Central memory CD8-positive, alpha-beta T cell (primary cell): ENCODE measurements at regions not wholly inside any gene's neighbourhood (a gene's known extent, or its start where the extent isn't known, plus 50 kb on each side); places are given as distances from the start of the nearest gene placed in this dataset.

Experiments
- ATAC-seq: fragments of 150-1000 bp; cut with Tn5 transposase; replicated peaks from 2 replicates; pipeline ENCODE4 v1.10.0; 2022; ENCODE audit warnings: mild to moderate bottlenecking, moderate FRiP score, moderate number of reproducible peaks; ENCODE audit not compliant: poor library complexity, severe bottlenecking; ENCODE audit errors: extremely low read depth
- DNase-seq, 2 donors: peaks; one replicate each; pipeline ENCODE4 v3.0.0; 2021; ENCODE audit warnings: low spot score in 2 of 2
- H3K27ac Mint-ChIP-seq: one replicate; pipeline ENCODE4 v1.8.0; 2022; ENCODE audit warnings: low read depth, mild to moderate bottlenecking, moderate library complexity, mixed read lengths
- H3K27me3 Mint-ChIP-seq: one replicate; pipeline ENCODE4 v1.8.0; 2022; ENCODE audit warnings: mixed read lengths
- H3K36me3 Mint-ChIP-seq: one replicate; pipeline ENCODE4 v1.8.0; 2022; ENCODE audit warnings: mild to moderate bottlenecking, moderate library complexity, mixed read lengths; ENCODE audit not compliant: insufficient read depth
- H3K4me1 Mint-ChIP-seq: one replicate; pipeline ENCODE4 v1.8.0; 2022; ENCODE audit warnings: mixed read lengths
- H3K4me3 Mint-ChIP-seq: one replicate; pipeline ENCODE4 v1.8.0; 2022; ENCODE audit warnings: mild to moderate bottlenecking, moderate library complexity, mixed read lengths
- H3K9me3 Mint-ChIP-seq: one replicate; pipeline ENCODE4 v1.8.0; 2022; ENCODE audit warnings: mixed read lengths

DNA sequence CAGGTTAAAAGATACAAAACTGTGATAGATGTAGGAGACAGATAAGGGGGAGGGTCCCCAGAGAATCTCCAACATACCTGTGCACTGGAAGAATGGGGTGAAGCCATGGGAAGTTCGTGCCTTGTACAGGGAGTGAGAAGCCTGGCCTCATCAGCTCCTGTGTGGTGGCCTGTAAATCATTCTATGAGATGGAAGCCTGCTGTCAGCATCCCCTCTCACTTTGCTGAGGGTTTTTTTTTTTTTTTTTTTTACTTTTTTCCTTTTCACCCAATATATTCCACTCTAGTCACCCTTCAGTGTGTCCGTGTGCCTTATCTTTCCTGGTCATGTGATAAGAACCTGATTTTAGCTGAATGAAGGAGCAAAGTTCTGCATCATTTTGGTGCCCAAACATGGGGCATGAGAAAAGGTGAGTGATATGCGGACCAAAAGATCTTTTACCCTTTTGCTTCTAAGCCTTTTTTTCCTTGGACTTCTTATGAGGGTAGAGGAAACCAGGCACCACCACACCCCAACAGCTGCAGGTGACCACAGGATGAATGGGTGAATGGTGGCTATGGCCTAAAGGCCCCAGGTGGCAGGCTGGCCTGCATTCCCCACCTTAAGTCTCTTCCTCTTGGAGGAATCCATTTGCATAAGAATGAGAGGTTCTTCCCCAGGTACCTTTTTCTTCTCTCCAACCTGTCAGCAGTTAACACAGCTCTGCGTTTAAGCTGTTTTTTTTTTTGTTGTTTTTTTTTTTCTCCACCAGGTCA, 1345.0 kb downstream of the NSUN3 start:
- Mint-ChIP-seq H3K27me3 (no peaks in the 10 kb centered on the region), H3K4me1 (no peaks in the 10 kb centered on the region), H3K36me3 (no peaks in the 10 kb centered on the region), H3K4me3 (no peak overlapping the region), H3K27ac (no peak overlapping the region), H3K9me3 (peaks cover 19% of the 10 kb centered on the region)
- DNase-seq (no peak), ATAC-seq (no peak)

DNA sequence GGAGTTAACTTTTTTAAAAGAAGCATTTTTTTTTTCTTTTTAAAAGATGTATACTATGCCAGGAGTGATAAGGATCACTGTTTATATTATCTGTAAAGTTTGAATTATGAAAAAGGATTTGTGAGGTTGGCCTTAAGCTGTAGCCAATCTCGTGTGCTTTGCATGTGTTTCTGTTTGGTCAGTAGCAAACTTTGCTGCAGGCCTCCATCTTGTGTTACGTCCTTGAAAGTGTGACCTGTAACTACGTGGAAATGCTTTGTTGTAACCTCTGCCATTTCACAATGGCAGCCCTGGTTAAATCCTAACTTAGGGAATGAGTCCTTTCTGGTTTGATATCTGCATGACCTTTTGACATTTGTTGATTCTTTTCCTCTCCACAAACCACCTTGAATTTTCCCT, 1345.6 kb downstream of the NSUN3 start:
- H3K36me3 Mint-ChIP-seq, result no peaks in the 10 kb centered on the region
- no peak overlapping the region for H3K27ac Mint-ChIP-seq
- ATAC-seq, result no peak

GRCh38 chr3:95418251-95418650, 1355.4 kb downstream of the NSUN3 start:
- no peak overlapping the region for H3K27ac Mint-ChIP-seq
- peak; percentile 14 for ATAC-seq
- H3K4me3 Mint-ChIP-seq, result no peak overlapping the region

More for the DNA sequence above, 1345.6 kb downstream of the NSUN3 start:
- Mint-ChIP-seq H3K9me3 (peaks cover 19% of the 10 kb centered on the region), H3K27me3 (no peaks in the 10 kb centered on the region), H3K4me1 (no peaks in the 10 kb centered on the region), H3K4me3 (no peak overlapping the region)
- DNase-seq, result no peak

GRCh38 chr3:95424279-95424678, 1361.4 kb downstream of the NSUN3 start:
- Mint-ChIP-seq H3K4me1 (no peaks in the 10 kb centered on the region), H3K4me3 (no peak overlapping the region), H3K27me3 (no peaks in the 10 kb centered on the region), H3K36me3 (no peaks in the 10 kb centered on the region), H3K9me3 (peaks cover 8% of the 10 kb centered on the region), H3K27ac (no peak overlapping the region)
- ATAC-seq (no peak), DNase-seq (no peak)

More at GRCh38 chr3:95418251-95418650, 1355.4 kb downstream of the NSUN3 start:
- Mint-ChIP-seq H3K36me3 (no peaks in the 10 kb centered on the region), H3K27me3 (no peaks in the 10 kb centered on the region), H3K4me1 (no peaks in the 10 kb centered on the region), H3K9me3 (peaks cover 12% of the 10 kb centered on the region)
- no peak for DNase-seq

DNA sequence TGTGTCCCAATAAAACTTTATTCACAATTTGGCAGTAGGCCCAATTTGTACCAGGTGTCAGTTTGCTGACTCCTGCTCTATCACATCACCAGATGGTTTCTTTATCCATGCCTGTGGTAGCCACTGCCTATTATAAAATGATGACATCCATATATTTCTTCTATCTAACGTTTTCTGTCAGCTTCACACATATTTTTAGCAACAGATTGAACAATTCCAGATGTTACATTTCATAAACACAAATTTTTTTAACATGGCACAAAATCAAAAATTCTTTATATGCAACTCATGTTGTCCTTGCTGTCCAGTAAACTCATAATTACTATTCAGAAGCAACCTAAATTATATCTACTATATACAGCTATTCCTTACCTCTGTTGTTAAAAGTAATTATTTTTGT, 1371.6 kb downstream of the NSUN3 start:
- Mint-ChIP-seq H3K27ac (no peak overlapping the region), H3K9me3 (peaks cover 13% of the 10 kb centered on the region), H3K4me1 (no peaks in the 10 kb centered on the region), H3K27me3 (no peaks in the 10 kb centered on the region), H3K4me3 (no peak overlapping the region), H3K36me3 (no peaks in the 10 kb centered on the region)
- ATAC-seq (no peak), DNase-seq (no peak)

DNA sequence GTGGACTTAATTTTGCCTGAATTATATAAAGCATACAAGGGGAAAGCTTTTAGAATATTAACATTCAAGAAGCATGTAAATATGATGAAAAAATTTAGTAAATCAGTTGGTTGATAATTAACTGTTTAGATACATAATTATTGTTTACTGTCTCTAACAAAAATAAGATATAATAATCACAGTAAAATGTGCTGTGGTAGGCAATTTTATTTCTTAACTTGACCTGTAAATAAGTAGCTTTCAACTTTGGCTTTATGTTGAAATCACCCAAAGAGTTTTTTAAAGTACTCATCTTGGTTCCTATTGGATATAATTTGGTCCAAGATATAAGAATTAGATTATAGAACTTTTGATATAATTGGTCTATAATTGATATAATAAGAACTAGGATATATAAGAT, 1374.5 kb downstream of the NSUN3 start:
- ATAC-seq (no peak), DNase-seq (no peak)
- Mint-ChIP-seq H3K27ac (no peak overlapping the region), H3K4me3 (no peak overlapping the region), H3K4me1 (no peaks in the 10 kb centered on the region), H3K27me3 (no peaks in the 10 kb centered on the region), H3K9me3 (peaks cover 13% of the 10 kb centered on the region), H3K36me3 (no peaks in the 10 kb centered on the region)

DNA sequence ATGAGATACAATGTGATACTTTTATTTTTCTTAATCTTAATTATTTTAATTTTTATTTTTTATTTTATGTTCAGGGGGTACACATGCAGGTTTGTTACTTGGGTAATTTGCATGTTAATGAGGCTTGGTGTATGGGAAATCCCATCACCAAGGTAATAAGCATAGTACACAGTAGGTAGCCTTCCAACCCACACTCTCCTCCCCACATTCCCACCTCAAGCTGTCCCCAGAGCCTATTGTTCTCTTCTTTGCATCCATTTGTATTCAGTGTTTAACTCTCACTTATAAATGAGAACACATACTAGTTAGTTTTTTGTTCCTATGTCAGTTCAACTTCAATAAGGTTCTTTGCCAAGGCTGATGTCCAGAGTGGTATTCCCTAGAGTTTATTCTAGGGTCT, 1375.4 kb downstream of the NSUN3 start:
- H3K4me3 Mint-ChIP-seq, result no peak overlapping the region
- H3K9me3 Mint-ChIP-seq, result peaks cover 13% of the 10 kb centered on the region
- H3K27me3 Mint-ChIP-seq, result no peaks in the 10 kb centered on the region
- ATAC-seq, result no peak
- no peak for DNase-seq
- no peak overlapping the region for H3K27ac Mint-ChIP-seq
- H3K4me1 Mint-ChIP-seq, result no peaks in the 10 kb centered on the region
- no peaks in the 10 kb centered on the region for H3K36me3 Mint-ChIP-seq

DNA sequence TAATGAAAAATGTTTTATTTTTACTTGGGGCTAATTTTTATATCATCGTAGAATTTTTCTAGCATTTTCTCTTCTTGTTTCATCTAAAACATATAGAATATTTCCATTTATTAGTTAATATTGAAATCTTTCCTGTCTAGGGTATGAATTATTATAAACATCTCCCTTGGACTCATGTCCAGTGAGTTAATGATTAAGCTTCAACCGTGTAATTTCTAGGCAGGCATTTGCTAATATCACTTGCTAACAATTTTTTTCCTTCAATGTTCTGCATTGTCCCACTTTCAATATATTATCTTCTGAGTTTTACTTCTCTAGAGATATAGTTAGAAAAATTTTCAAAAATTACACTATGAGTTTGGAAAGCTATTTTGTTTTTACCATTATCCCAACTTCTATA, 1371.6 kb upstream of the EPHA6 start:
- DNase-seq (no peak), ATAC-seq (no peak)
- peaks cover 6% of the 10 kb centered on the region for H3K9me3 Mint-ChIP-seq
- no peaks in the 10 kb centered on the region for H3K27me3 Mint-ChIP-seq
- no peaks in the 10 kb centered on the region for H3K4me1 Mint-ChIP-seq
- no peak overlapping the region for H3K27ac Mint-ChIP-seq
- no peaks in the 10 kb centered on the region for H3K36me3 Mint-ChIP-seq
- no peak overlapping the region for H3K4me3 Mint-ChIP-seq

- H3K4me3 Mint-ChIP-seq, result no peak overlapping the region
- H3K27ac Mint-ChIP-seq, result no peak overlapping the region
- no peaks in the 10 kb centered on the region for H3K9me3 Mint-ChIP-seq
- no peak for DNase-seq
- no peaks in the 10 kb centered on the region for H3K27me3 Mint-ChIP-seq
- ATAC-seq, result no peak
- no peaks in the 10 kb centered on the region for H3K36me3 Mint-ChIP-seq
- H3K4me1 Mint-ChIP-seq, result no peaks in the 10 kb centered on the region
Measured at GRCh38 chr3:95449841-95450240, 1364.6 kb upstream of the EPHA6 start.

- H3K4me3 Mint-ChIP-seq, result no peak overlapping the region
- H3K27ac Mint-ChIP-seq, result no peak overlapping the region
- H3K9me3 Mint-ChIP-seq, result peaks cover 11% of the 10 kb centered on the region
- DNase-seq (no peak), ATAC-seq (no peak)
- no peaks in the 10 kb centered on the region for H3K4me1 Mint-ChIP-seq
- H3K27me3 Mint-ChIP-seq, result no peaks in the 10 kb centered on the region
- no peaks in the 10 kb centered on the region for H3K36me3 Mint-ChIP-seq
Measured at GRCh38 chr3:95453242-95453641, 1361.2 kb upstream of the EPHA6 start.

- H3K9me3 Mint-ChIP-seq, result peaks cover 11% of the 10 kb centered on the region
- no peak overlapping the region for H3K27ac Mint-ChIP-seq
- no peaks in the 10 kb centered on the region for H3K36me3 Mint-ChIP-seq
- H3K4me3 Mint-ChIP-seq, result no peak overlapping the region
- ATAC-seq, result no peak
- DNase-seq, result no peak
- no peaks in the 10 kb centered on the region for H3K4me1 Mint-ChIP-seq
- H3K27me3 Mint-ChIP-seq, result no peaks in the 10 kb centered on the region
Measured at GRCh38 chr3:95456835-95457234, 1357.6 kb upstream of the EPHA6 start.

DNA sequence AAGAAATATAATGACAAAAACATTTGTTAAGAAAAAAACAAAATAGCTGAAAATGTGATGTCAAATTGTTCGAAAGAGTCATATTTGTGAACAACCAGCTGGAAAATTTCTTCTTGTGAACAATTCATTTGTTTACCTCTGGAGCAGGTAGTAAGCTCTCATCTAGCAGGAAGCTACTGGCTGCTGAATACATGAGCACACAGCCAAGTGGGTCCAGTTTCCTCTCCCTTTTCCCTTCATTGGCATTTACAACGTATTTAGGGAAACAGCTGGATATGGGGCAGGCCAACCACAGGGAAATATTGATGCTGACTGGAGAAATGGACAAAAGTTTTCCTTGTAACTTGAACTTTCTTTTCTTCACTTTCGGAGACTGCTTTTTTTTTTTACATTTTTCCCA, 1354.7 kb upstream of the EPHA6 start:
- ATAC-seq, result no peak
- no peak overlapping the region for H3K4me3 Mint-ChIP-seq
- H3K27me3 Mint-ChIP-seq, result no peaks in the 10 kb centered on the region
- no peak overlapping the region for H3K27ac Mint-ChIP-seq
- peaks cover 17% of the 10 kb centered on the region for H3K9me3 Mint-ChIP-seq
- H3K36me3 Mint-ChIP-seq, result no peaks in the 10 kb centered on the region
- no peaks in the 10 kb centered on the region for H3K4me1 Mint-ChIP-seq
- DNase-seq, result no peak

GRCh38 chr3:95460274-95460673, 1354.1 kb upstream of the EPHA6 start:
- H3K27me3 Mint-ChIP-seq, result no peaks in the 10 kb centered on the region
- no peak overlapping the region for H3K27ac Mint-ChIP-seq
- ATAC-seq (no peak), DNase-seq (no peak)
- H3K36me3 Mint-ChIP-seq, result no peaks in the 10 kb centered on the region
- H3K4me3 Mint-ChIP-seq, result no peak overlapping the region
- H3K9me3 Mint-ChIP-seq, result peaks cover 17% of the 10 kb centered on the region
- no peaks in the 10 kb centered on the region for H3K4me1 Mint-ChIP-seq
